LNCaP clone FGC (cell line): ENCODE measurements at regions not wholly inside any gene's neighbourhood (a gene's known extent, or its start where the extent isn't known, plus 50 kb on each side); places are given as distances from the start of the nearest gene placed in this dataset.

Experiments
- DNase-seq: peaks from one replicate; pipeline ENCODE4 v3.0.0-alpha.2; 2011; ENCODE audit warnings: low read depth
- H3K4me3 ChIP-seq: 2 replicates; pipeline ENCODE4 v1.5.1; 2011; ENCODE audit warnings: mild to moderate bottlenecking, low read depth, low read length, control low read depth
- CTCF ChIP-seq: IDR thresholded peaks from 2 replicates; pipeline ENCODE4 v1.5.1; 2012; ENCODE audit warnings: mild to moderate bottlenecking; ENCODE audit not compliant: control insufficient read depth, insufficient read depth; ENCODE audit errors: extremely low read depth

- no peak for TF ChIP-seq CTCF
- H3K4me3 ChIP-seq: no peak overlapping the region
- DNase-seq: no peak
Measured at GRCh38 chr5:144072518-144072927, 97.9 kb downstream of the YIPF5 start.

- no peak for DNase-seq
- no peak for TF ChIP-seq CTCF
- H3K4me3 ChIP-seq: no peak overlapping the region
Measured at GRCh38 chr5:144076521-144077083, 93.9 kb downstream of the YIPF5 start.

- no peak for DNase-seq
- no peak for TF ChIP-seq CTCF
- H3K4me3 ChIP-seq: no peak overlapping the region
Measured at GRCh38 chr5:144083185-144083584, 87.3 kb downstream of the YIPF5 start.

- no peak for DNase-seq
- no peak for TF ChIP-seq CTCF
- H3K4me3 ChIP-seq: no peak overlapping the region
Measured at GRCh38 chr5:144084971-144085370, 85.5 kb downstream of the YIPF5 start.

- no peak for DNase-seq
- no peak for TF ChIP-seq CTCF
- no peak overlapping the region for H3K4me3 ChIP-seq
Measured at GRCh38 chr5:144085381-144085780, 85.1 kb downstream of the YIPF5 start.

GRCh38 chr5:144086295-144086694 lies 84.2 kb downstream of the YIPF5 start:
- no peak for DNase-seq
- TF ChIP-seq CTCF: no peak
- no peak overlapping the region for H3K4me3 ChIP-seq

GRCh38 chr5:144087576-144087975 lies 82.9 kb downstream of the YIPF5 start:
- no peak overlapping the region for H3K4me3 ChIP-seq
- DNase-seq: no peak
- TF ChIP-seq CTCF: no peak
